Activated CD4-positive, alpha-beta memory T cell treated with anti-CD3 and anti-CD28 coated beads, Interleukin-2, amount 10 ng/mL, durations not matched to agents 7 days and 5 days (primary cell): ENCODE measurements at regions not wholly inside any gene's neighbourhood (a gene's known extent, or its start where the extent isn't known, plus 50 kb on each side); places are given as distances from the start of the nearest gene placed in this dataset.

ENCODE experiments used
- CTCF ChIA-PET: fragments of 350-600 bp; sonication (Branson Sonifier 250); formaldehyde crosslinking; loops from one replicate; lab custom pipeline; 2021; ENCODE audit warnings: antibody characterized with exemption, inconsistent platforms; lab: Charles Lee
- POLR2A ChIA-PET: fragments of 350-600 bp; sonication (Branson Sonifier 250); formaldehyde crosslinking; loops from one replicate; lab custom pipeline; 2021; ENCODE audit warnings: antibody characterized with exemption; lab: Charles Lee
- DNase-seq: peaks from one replicate; pipeline ENCODE4 v3.0.0-alpha.2; 2020
- H3K27ac Mint-ChIP-seq: one replicate; pipeline ENCODE4 v1.8.0; 2021; ENCODE audit warnings: mild to moderate bottlenecking, mixed read lengths
- H3K27me3 Mint-ChIP-seq: one replicate; pipeline ENCODE4 v1.8.0; 2021; ENCODE audit warnings: mixed read lengths
- H3K36me3 Mint-ChIP-seq: one replicate; pipeline ENCODE4 v1.8.0; 2021; ENCODE audit warnings: low read depth, mixed read lengths
- H3K4me1 Mint-ChIP-seq: one replicate; pipeline ENCODE4 v1.8.0; 2021; ENCODE audit warnings: mixed read lengths
- H3K4me3 Mint-ChIP-seq: one replicate; pipeline ENCODE4 v1.8.0; 2021; ENCODE audit warnings: mild to moderate bottlenecking, mixed read lengths
- H3K9me3 Mint-ChIP-seq: one replicate; pipeline ENCODE4 v1.8.0; 2021; ENCODE audit warnings: mixed read lengths

GRCh38 chr12:41972598-41972997, 172.1 kb downstream of the GXYLT1 start:
- no peaks in the 10 kb centered on the region for H3K27me3 Mint-ChIP-seq
- H3K4me1 Mint-ChIP-seq = no peaks in the 10 kb centered on the region
- H3K27ac Mint-ChIP-seq = no peak overlapping the region
- H3K4me3 Mint-ChIP-seq = no peak overlapping the region
- ChIA-PET POLR2A (no interaction called here), CTCF (interaction anchor here (0.8 kb wide), 1 partner anchor 52 kb away, joined by 4 read pairs; no protein-coding TSS in a partner anchor)
- no peaks in the 10 kb centered on the region for H3K9me3 Mint-ChIP-seq
- no peak for DNase-seq
- no peaks in the 10 kb centered on the region for H3K36me3 Mint-ChIP-seq

- ChIA-PET CTCF (interaction anchor here (0.8 kb wide), 1 partner anchor 52 kb away, joined by 4 read pairs; no protein-coding TSS in a partner anchor), POLR2A (no interaction called here)
- no peaks in the 10 kb centered on the region for H3K9me3 Mint-ChIP-seq
- H3K4me1 Mint-ChIP-seq = no peaks in the 10 kb centered on the region
- no peaks in the 10 kb centered on the region for H3K27me3 Mint-ChIP-seq
- H3K4me3 Mint-ChIP-seq = no peak overlapping the region
- H3K36me3 Mint-ChIP-seq = no peaks in the 10 kb centered on the region
- H3K27ac Mint-ChIP-seq = no peak overlapping the region
- DNase-seq = no peak
Measured at GRCh38 chr12:41972196-41972595, 172.5 kb downstream of the GXYLT1 start.

- Mint-ChIP-seq H3K9me3 (no peaks in the 10 kb centered on the region), H3K4me3 (no peak overlapping the region), H3K4me1 (no peaks in the 10 kb centered on the region), H3K27me3 (no peaks in the 10 kb centered on the region), H3K36me3 (no peaks in the 10 kb centered on the region), H3K27ac (no peak overlapping the region)
- DNase-seq = no peak
- POLR2A ChIA-PET = no interaction called here
- CTCF ChIA-PET = no interaction called here
Measured at GRCh38 chr12:41970744-41971143, 173.9 kb downstream of the GXYLT1 start.

GRCh38 chr12:41968599-41968998, 176.1 kb downstream of the GXYLT1 start:
- Mint-ChIP-seq H3K27me3 (peaks cover 2% of the 10 kb centered on the region), H3K4me3 (no peak overlapping the region), H3K9me3 (no peaks in the 10 kb centered on the region), H3K4me1 (no peaks in the 10 kb centered on the region), H3K27ac (no peak overlapping the region), H3K36me3 (no peaks in the 10 kb centered on the region)
- DNase-seq = no peak
- CTCF ChIA-PET = no interaction called here
- POLR2A ChIA-PET = no interaction called here

- H3K9me3 Mint-ChIP-seq = no peaks in the 10 kb centered on the region
- no peak overlapping the region for H3K4me3 Mint-ChIP-seq
- no peak for DNase-seq
- H3K27me3 Mint-ChIP-seq = peaks cover 2% of the 10 kb centered on the region
- no peaks in the 10 kb centered on the region for H3K4me1 Mint-ChIP-seq
- ChIA-PET CTCF (no interaction called here), POLR2A (no interaction called here)
- no peaks in the 10 kb centered on the region for H3K36me3 Mint-ChIP-seq
- H3K27ac Mint-ChIP-seq = no peak overlapping the region
Measured at GRCh38 chr12:41967668-41968500, 176.8 kb downstream of the GXYLT1 start.

GRCh38 chr12:41966916-41967315, 177.8 kb downstream of the GXYLT1 start:
- Mint-ChIP-seq H3K4me3 (no peak overlapping the region), H3K36me3 (no peaks in the 10 kb centered on the region), H3K27ac (no peak overlapping the region), H3K4me1 (no peaks in the 10 kb centered on the region), H3K9me3 (no peaks in the 10 kb centered on the region), H3K27me3 (peaks cover 2% of the 10 kb centered on the region)
- POLR2A ChIA-PET = no interaction called here
- CTCF ChIA-PET = no interaction called here
- no peak for DNase-seq

GRCh38 chr12:41966001-41966400, 178.7 kb downstream of the GXYLT1 start:
- Mint-ChIP-seq H3K4me1 (no peaks in the 10 kb centered on the region), H3K9me3 (no peaks in the 10 kb centered on the region), H3K4me3 (no peak overlapping the region), H3K27me3 (peaks cover 2% of the 10 kb centered on the region), H3K36me3 (no peaks in the 10 kb centered on the region), H3K27ac (no peak overlapping the region)
- ChIA-PET POLR2A (no interaction called here), CTCF (no interaction called here)
- no peak for DNase-seq

GRCh38 chr12:41963398-41963797, 181.3 kb downstream of the GXYLT1 start:
- Mint-ChIP-seq H3K27me3 (peaks cover 2% of the 10 kb centered on the region), H3K4me3 (no peak overlapping the region), H3K4me1 (no peaks in the 10 kb centered on the region), H3K9me3 (no peaks in the 10 kb centered on the region), H3K27ac (no peak overlapping the region), H3K36me3 (no peaks in the 10 kb centered on the region)
- DNase-seq = no peak
- ChIA-PET POLR2A (no interaction called here), CTCF (no interaction called here)

GRCh38 chr12:41962171-41962572, 182.5 kb downstream of the GXYLT1 start:
- DNase-seq = no peak
- ChIA-PET POLR2A (no interaction called here), CTCF (no interaction called here)
- Mint-ChIP-seq H3K4me3 (no peak overlapping the region), H3K27me3 (peaks cover 2% of the 10 kb centered on the region), H3K4me1 (no peaks in the 10 kb centered on the region), H3K9me3 (no peaks in the 10 kb centered on the region), H3K36me3 (no peaks in the 10 kb centered on the region), H3K27ac (no peak overlapping the region)

GRCh38 chr12:41959271-41959670, 185.4 kb downstream of the GXYLT1 start:
- no peak overlapping the region for H3K27ac Mint-ChIP-seq
- no peaks in the 10 kb centered on the region for H3K27me3 Mint-ChIP-seq
- DNase-seq = no peak
- no peak overlapping the region for H3K4me3 Mint-ChIP-seq
- no peaks in the 10 kb centered on the region for H3K9me3 Mint-ChIP-seq
- H3K4me1 Mint-ChIP-seq = no peaks in the 10 kb centered on the region
- POLR2A ChIA-PET = no interaction called here
- CTCF ChIA-PET = no interaction called here
- H3K36me3 Mint-ChIP-seq = no peaks in the 10 kb centered on the region

GRCh38 chr12:41956353-41956752, 188.3 kb downstream of the GXYLT1 start:
- Mint-ChIP-seq H3K27me3 (peaks cover 4% of the 10 kb centered on the region), H3K4me3 (no peak overlapping the region)

GRCh38 chr12:41950455-41950854, 194.2 kb downstream of the GXYLT1 start:
- Mint-ChIP-seq H3K27ac (no peak overlapping the region), H3K36me3 (no peaks in the 10 kb centered on the region), H3K4me3 (no peak overlapping the region), H3K9me3 (peaks cover 9% of the 10 kb centered on the region), H3K27me3 (peaks cover 6% of the 10 kb centered on the region), H3K4me1 (no peaks in the 10 kb centered on the region)
- no peak for DNase-seq
- ChIA-PET POLR2A (no interaction called here), CTCF (no interaction called here)

More at GRCh38 chr12:41956353-41956752, 188.3 kb downstream of the GXYLT1 start:
- Mint-ChIP-seq H3K9me3 (no peaks in the 10 kb centered on the region), H3K36me3 (no peaks in the 10 kb centered on the region), H3K27ac (no peak overlapping the region), H3K4me1 (no peaks in the 10 kb centered on the region)
- DNase-seq = no peak
- POLR2A ChIA-PET = no interaction called here
- CTCF ChIA-PET = no interaction called here

GRCh38 chr12:41946106-41946505, 198.6 kb downstream of the GXYLT1 start:
- CTCF ChIA-PET = no interaction called here
- no peak for DNase-seq
- H3K36me3 Mint-ChIP-seq = no peaks in the 10 kb centered on the region

GRCh38 chr12:41944216-41944615, 200.5 kb downstream of the GXYLT1 start:
- Mint-ChIP-seq H3K27ac (no peak overlapping the region), H3K4me1 (no peaks in the 10 kb centered on the region), H3K9me3 (peaks cover 9% of the 10 kb centered on the region), H3K27me3 (peaks cover 5% of the 10 kb centered on the region), H3K4me3 (no peak overlapping the region), H3K36me3 (no peaks in the 10 kb centered on the region)
- ChIA-PET CTCF (no interaction called here), POLR2A (no interaction called here)
- DNase-seq = no peak

More at GRCh38 chr12:41946106-41946505, 198.6 kb downstream of the GXYLT1 start:
- H3K27me3 Mint-ChIP-seq = peaks cover 5% of the 10 kb centered on the region
- no peak overlapping the region for H3K27ac Mint-ChIP-seq
- no peak overlapping the region for H3K4me3 Mint-ChIP-seq
- peaks cover 9% of the 10 kb centered on the region for H3K9me3 Mint-ChIP-seq
- POLR2A ChIA-PET = no interaction called here
- H3K4me1 Mint-ChIP-seq = no peaks in the 10 kb centered on the region
